Karpas-422 (cell line): ENCODE measurements at regions not wholly inside any gene's neighbourhood (a gene's known extent, or its start where the extent isn't known, plus 50 kb on each side); places are given as distances from the start of the nearest gene placed in this dataset.

Source experiments
- DNase-seq: peaks from one replicate; pipeline ENCODE4 v3.0.0-alpha.2; 2015
- H2AFZ ChIP-seq: fragments of 200-600 bp; sonication (generic); 2 replicates; pipeline ENCODE4 v1.6.1; 2014; ENCODE audit warnings: antibody characterized with exemption, low read length, mixed read lengths
- H3K27ac ChIP-seq: fragments of 200-600 bp; sonication (generic); 2 replicates; pipeline ENCODE4 v1.5.1; 2014; ENCODE audit warnings: mild to moderate bottlenecking, low read length, moderate library complexity
- H3K27me3 ChIP-seq: fragments of 200-600 bp; sonication (generic); 2 replicates; pipeline ENCODE4 v1.6.1; 2014; ENCODE audit warnings: low read length, mixed read lengths
- H3K36me3 ChIP-seq: fragments of 200-600 bp; sonication (generic); 2 replicates; pipeline ENCODE4 v1.6.1; 2014; ENCODE audit warnings: low read length, mixed read lengths; ENCODE audit not compliant: insufficient read depth
- H3K4me1 ChIP-seq: fragments of 200-600 bp; sonication (generic); 2 replicates; pipeline ENCODE4 v1.6.1; 2014; ENCODE audit warnings: mild to moderate bottlenecking, low read length, mixed read lengths
- H3K4me2 ChIP-seq: fragments of 200-600 bp; sonication (generic); 2 replicates; pipeline ENCODE4 v1.6.1; 2014; ENCODE audit warnings: low read length, low read depth, mild to moderate bottlenecking; ENCODE audit not compliant: poor library complexity, severe bottlenecking
- H3K4me3 ChIP-seq: fragments of 200-600 bp; sonication (generic); 2 replicates; pipeline ENCODE4 v1.5.1; 2014; ENCODE audit warnings: mild to moderate bottlenecking, antibody characterized with exemption, low read length, mixed read lengths
- H3K79me2 ChIP-seq: fragments of 200-600 bp; sonication (generic); 2 replicates; pipeline ENCODE4 v1.6.1; 2014; ENCODE audit warnings: mild to moderate bottlenecking, low read length, mixed read lengths
- H3K9ac ChIP-seq: fragments of 200-600 bp; sonication (generic); 2 replicates; pipeline ENCODE4 v1.6.0; 2014; ENCODE audit warnings: low read length
- H3K9me2 ChIP-seq: fragments of 200-600 bp; sonication (generic), shearing (Covaris generic); replicated peaks from 2 replicates; pipeline ENCODE4 v1.6.0; 2014; ENCODE audit warnings: mild to moderate bottlenecking, low read length, moderate library complexity; ENCODE audit not compliant: insufficient read depth
- H3K9me3 ChIP-seq: fragments of 300-700, 200-600 bp; sonication (generic); 2 replicates; pipeline ENCODE4 v1.6.1; 2014; ENCODE audit warnings: low read length, mixed read lengths
- H4K20me1 ChIP-seq: fragments of 200-600 bp; sonication (generic); 2 replicates; pipeline ENCODE4 v1.6.1; 2014; ENCODE audit warnings: mild to moderate bottlenecking, antibody characterized with exemption, low read length, low read depth; ENCODE audit not compliant: insufficient read depth

GRCh38 chr3:62956411-62956810 lies 81.2 kb upstream of the CADPS start:
- Histone ChIP-seq H3K4me3 (no peak overlapping the region), H3K36me3 (no peaks in the 10 kb centered on the region), H3K4me1 (peaks cover 7% of the 10 kb centered on the region), H3K9ac (no peak overlapping the region), H2AFZ (no peak overlapping the region), H3K9me3 (no peaks in the 10 kb centered on the region), H3K27ac (no peak overlapping the region), H4K20me1 (no peaks in the 10 kb centered on the region), H3K9me2 (no peaks in the 10 kb centered on the region), H3K4me2 (no peak overlapping the region), H3K79me2 (no peaks in the 10 kb centered on the region), H3K27me3 (peaks cover 3% of the 10 kb centered on the region; the same call in 1 of the 2 replicates)
- DNase-seq: no peak

- H3K27ac ChIP-seq: no peak overlapping the region
These were observed 86.8 kb upstream of the CADPS start for GRCh38 chr3:62961874-62962556.

GRCh38 chr3:62962714-62963113 lies 87.5 kb upstream of the CADPS start:
- Histone ChIP-seq H3K4me3 (no peak overlapping the region), H3K9me2 (no peaks in the 10 kb centered on the region), H4K20me1 (no peaks in the 10 kb centered on the region), H3K4me2 (no peak overlapping the region), H3K79me2 (no peaks in the 10 kb centered on the region), H3K27me3 (no peaks in the 10 kb centered on the region), H3K27ac (no peak overlapping the region), H3K9me3 (no peaks in the 10 kb centered on the region), H3K9ac (no peak overlapping the region), H3K4me1 (no peaks in the 10 kb centered on the region), H3K36me3 (no peaks in the 10 kb centered on the region), H2AFZ (no peak overlapping the region)
- DNase-seq: no peak

More at GRCh38 chr3:62961874-62962556, 86.8 kb upstream of the CADPS start:
- Histone ChIP-seq H3K9me3 (no peaks in the 10 kb centered on the region), H3K4me2 (no peak overlapping the region), H3K27me3 (no peaks in the 10 kb centered on the region), H3K4me1 (no peaks in the 10 kb centered on the region), H2AFZ (no peak overlapping the region), H4K20me1 (no peaks in the 10 kb centered on the region), H3K4me3 (no peak overlapping the region), H3K9ac (no peak overlapping the region), H3K79me2 (no peaks in the 10 kb centered on the region), H3K9me2 (no peaks in the 10 kb centered on the region), H3K36me3 (no peaks in the 10 kb centered on the region)
- no peak for DNase-seq

- Histone ChIP-seq H3K4me2 (no peak overlapping the region), H4K20me1 (no peaks in the 10 kb centered on the region), H2AFZ (no peak overlapping the region), H3K4me1 (no peaks in the 10 kb centered on the region), H3K9me2 (no peaks in the 10 kb centered on the region), H3K9me3 (no peaks in the 10 kb centered on the region), H3K79me2 (no peaks in the 10 kb centered on the region), H3K4me3 (no peak overlapping the region), H3K27ac (no peak overlapping the region), H3K9ac (no peak overlapping the region), H3K36me3 (no peaks in the 10 kb centered on the region), H3K27me3 (no peaks in the 10 kb centered on the region)
- DNase-seq: peak; percentile 42
These were observed 90.1 kb upstream of the CADPS start for GRCh38 chr3:62965311-62965710.

GRCh38 chr3:62968128-62968527 lies 92.9 kb upstream of the CADPS start:
- Histone ChIP-seq H3K9me2 (no peaks in the 10 kb centered on the region), H3K27me3 (no peaks in the 10 kb centered on the region), H3K4me3 (no peak overlapping the region), H3K4me2 (no peak overlapping the region), H3K4me1 (no peaks in the 10 kb centered on the region), H3K36me3 (no peaks in the 10 kb centered on the region), H3K9me3 (no peaks in the 10 kb centered on the region), H3K9ac (no peak overlapping the region), H2AFZ (no peak overlapping the region), H3K27ac (no peak overlapping the region), H4K20me1 (no peaks in the 10 kb centered on the region), H3K79me2 (no peaks in the 10 kb centered on the region)
- DNase-seq: no peak

- no peaks in the 10 kb centered on the region for H3K36me3 ChIP-seq
- no peaks in the 10 kb centered on the region for H3K9me3 ChIP-seq
- no peak overlapping the region for H3K4me3 ChIP-seq
- no peaks in the 10 kb centered on the region for H3K9me2 ChIP-seq
- H3K79me2 ChIP-seq: no peaks in the 10 kb centered on the region
- no peaks in the 10 kb centered on the region for H3K4me1 ChIP-seq
- H4K20me1 ChIP-seq: no peaks in the 10 kb centered on the region
- no peak for DNase-seq
- no peak overlapping the region for H3K27ac ChIP-seq
- H2AFZ ChIP-seq: no peak overlapping the region
- H3K4me2 ChIP-seq: no peak overlapping the region
- no peak overlapping the region for H3K9ac ChIP-seq
- H3K27me3 ChIP-seq: no peaks in the 10 kb centered on the region
These were observed 95.4 kb upstream of the CADPS start for GRCh38 chr3:62970648-62971047.

GRCh38 chr3:62975566-62975965 lies 100.3 kb upstream of the CADPS start:
- no peak overlapping the region for H3K9ac ChIP-seq
- H3K27me3 ChIP-seq: no peaks in the 10 kb centered on the region
- H3K4me1 ChIP-seq: no peaks in the 10 kb centered on the region
- H4K20me1 ChIP-seq: no peaks in the 10 kb centered on the region
- no peak overlapping the region for H3K4me2 ChIP-seq
- no peaks in the 10 kb centered on the region for H3K9me3 ChIP-seq
- H2AFZ ChIP-seq: no peak overlapping the region
- no peaks in the 10 kb centered on the region for H3K36me3 ChIP-seq
- H3K4me3 ChIP-seq: no peak overlapping the region
- H3K27ac ChIP-seq: no peak overlapping the region
- no peaks in the 10 kb centered on the region for H3K79me2 ChIP-seq
- DNase-seq: no peak
- H3K9me2 ChIP-seq: no peaks in the 10 kb centered on the region

- Histone ChIP-seq H3K27ac (no peak overlapping the region), H3K79me2 (no peaks in the 10 kb centered on the region), H3K9ac (no peak overlapping the region), H4K20me1 (no peaks in the 10 kb centered on the region), H3K27me3 (no peaks in the 10 kb centered on the region), H3K4me3 (no peak overlapping the region), H3K4me1 (no peaks in the 10 kb centered on the region), H3K36me3 (no peaks in the 10 kb centered on the region), H3K9me2 (no peaks in the 10 kb centered on the region), H3K9me3 (no peaks in the 10 kb centered on the region), H3K4me2 (no peak overlapping the region), H2AFZ (no peak overlapping the region)
- DNase-seq: no peak
These were observed 106.7 kb upstream of the CADPS start for GRCh38 chr3:62981962-62982361.
